SU-DHL-6 (cell line): ENCODE measurements at regions not wholly inside any gene's neighbourhood (a gene's known extent, or its start where the extent isn't known, plus 50 kb on each side); places are given as distances from the start of the nearest gene placed in this dataset.

Source experiments
- H2AFZ ChIP-seq: fragments of 200-600 bp; sonication (generic); 2 replicates; pipeline ENCODE4 v1.6.1; 2014; ENCODE audit warnings: low read depth, mild to moderate bottlenecking, moderate library complexity, mixed read lengths, antibody characterized with exemption, low read length; ENCODE audit not compliant: severe bottlenecking
- H3F3A ChIP-seq: fragments of 200-600 bp; shearing (Covaris generic); 2 replicates; pipeline ENCODE4 v1.6.0; 2016; ENCODE audit warnings: antibody characterized with exemption, mild to moderate bottlenecking; ENCODE audit not compliant: insufficient read depth
- H3K27ac ChIP-seq: fragments of 200-600 bp; sonication (generic); 2 replicates; pipeline ENCODE4 v1.5.1; 2016; ENCODE audit warnings: low read depth, mild to moderate bottlenecking, low read length, moderate library complexity, mixed read lengths
- H3K27me3 ChIP-seq: fragments of 200-600 bp; sonication (generic), shearing (Covaris generic); 2 replicates; pipeline ENCODE4 v1.6.0; 2014; ENCODE audit warnings: mild to moderate bottlenecking, low read length
- H3K36me3 ChIP-seq: fragments of 200-600 bp; sonication (generic); 2 replicates; pipeline ENCODE4 v1.6.1; 2014; ENCODE audit warnings: mild to moderate bottlenecking, low read length, mixed read lengths
- H3K4me2 ChIP-seq: fragments of 300-600, 200-600 bp; shearing (Covaris generic), sonication (generic); 2 replicates; pipeline ENCODE4 v1.6.0; 2014; ENCODE audit warnings: low read length, low read depth, mild to moderate bottlenecking; ENCODE audit not compliant: poor library complexity, severe bottlenecking
- H3K4me3 ChIP-seq: fragments of 200-600 bp; sonication (generic); 2 replicates; pipeline ENCODE4 v1.5.1; 2014; ENCODE audit warnings: antibody characterized with exemption, low read length, mild to moderate bottlenecking, mixed read lengths; ENCODE audit not compliant: insufficient read depth, poor library complexity, severe bottlenecking
- H3K79me2 ChIP-seq: fragments of 200-600 bp; sonication (generic); 2 replicates; pipeline ENCODE4 v1.6.1; 2014; ENCODE audit warnings: mild to moderate bottlenecking, low read length, moderate library complexity; ENCODE audit not compliant: insufficient read depth
- H3K9ac ChIP-seq: fragments of 200-600 bp; sonication (generic); 2 replicates; pipeline ENCODE4 v1.7.0; 2014; ENCODE audit warnings: mild to moderate bottlenecking, low read length
- H3K9me2 ChIP-seq: fragments of 200-600 bp; sonication (generic); replicated peaks from 2 replicates; pipeline ENCODE4 v1.6.1; 2014; ENCODE audit warnings: low read length; ENCODE audit not compliant: insufficient read depth
- H3K9me3 ChIP-seq: fragments of 200-600 bp; sonication (generic); 2 replicates; pipeline ENCODE4 v1.6.1; 2014; ENCODE audit warnings: low read length, mixed read lengths; ENCODE audit not compliant: insufficient read depth
- H4K20me1 ChIP-seq: fragments of 200-600 bp; sonication (generic); 2 replicates; pipeline ENCODE4 v1.6.1; 2014; ENCODE audit warnings: low read depth, mild to moderate bottlenecking, antibody characterized with exemption, low read length, moderate library complexity, mixed read lengths
- EZH2phosphoT487 ChIP-seq: fragments of 200-600 bp; sonication (generic), shearing (Covaris generic); conservative IDR thresholded peaks from 2 replicates; pipeline ENCODE4 v1.6.1; 2018; ENCODE audit warnings: mild to moderate bottlenecking, antibody characterized with exemption, low read length, moderate library complexity, mixed read lengths
- TF ChIP-seq, protein P1 (sequence below): fragments of 200-600 bp; sonication (generic); IDR thresholded peaks from one replicate; pipeline ENCODE4 v1.5.1; 2017; ENCODE audit warnings: antibody characterized with exemption, mild to moderate bottlenecking, low read length, moderate library complexity; ENCODE audit not compliant: insufficient read depth, poor library complexity, severe bottlenecking

- no peak overlapping the region for H3K4me3 ChIP-seq
- no peaks in the 10 kb centered on the region for H3K79me2 ChIP-seq
- no peak overlapping the region for H3K4me2 ChIP-seq
- H3F3A ChIP-seq: no peaks in the 10 kb centered on the region
- H3K27me3 ChIP-seq: no peaks in the 10 kb centered on the region
- no peak overlapping the region for H3K9ac ChIP-seq
- H4K20me1 ChIP-seq: no peaks in the 10 kb centered on the region
- no peaks in the 10 kb centered on the region for H3K36me3 ChIP-seq
- H3K9me3 ChIP-seq: no peaks in the 10 kb centered on the region
- TF ChIP-seq, protein P1, sequence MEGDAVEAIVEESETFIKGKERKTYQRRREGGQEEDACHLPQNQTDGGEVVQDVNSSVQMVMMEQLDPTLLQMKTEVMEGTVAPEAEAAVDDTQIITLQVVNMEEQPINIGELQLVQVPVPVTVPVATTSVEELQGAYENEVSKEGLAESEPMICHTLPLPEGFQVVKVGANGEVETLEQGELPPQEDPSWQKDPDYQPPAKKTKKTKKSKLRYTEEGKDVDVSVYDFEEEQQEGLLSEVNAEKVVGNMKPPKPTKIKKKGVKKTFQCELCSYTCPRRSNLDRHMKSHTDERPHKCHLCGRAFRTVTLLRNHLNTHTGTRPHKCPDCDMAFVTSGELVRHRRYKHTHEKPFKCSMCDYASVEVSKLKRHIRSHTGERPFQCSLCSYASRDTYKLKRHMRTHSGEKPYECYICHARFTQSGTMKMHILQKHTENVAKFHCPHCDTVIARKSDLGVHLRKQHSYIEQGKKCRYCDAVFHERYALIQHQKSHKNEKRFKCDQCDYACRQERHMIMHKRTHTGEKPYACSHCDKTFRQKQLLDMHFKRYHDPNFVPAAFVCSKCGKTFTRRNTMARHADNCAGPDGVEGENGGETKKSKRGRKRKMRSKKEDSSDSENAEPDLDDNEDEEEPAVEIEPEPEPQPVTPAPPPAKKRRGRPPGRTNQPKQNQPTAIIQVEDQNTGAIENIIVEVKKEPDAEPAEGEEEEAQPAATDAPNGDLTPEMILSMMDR: no peak
- TF ChIP-seq EZH2phosphoT487: no peak
- no peak overlapping the region for H2AFZ ChIP-seq
- no peaks in the 10 kb centered on the region for H3K9me2 ChIP-seq
- H3K27ac ChIP-seq: no peak overlapping the region
These were observed 419.4 kb downstream of the CDH11 start for GRCh38 chr16:64702415-64702814.

GRCh38 chr16:64700628-64701027 lies 421.2 kb downstream of the CDH11 start:
- no peaks in the 10 kb centered on the region for H3K36me3 ChIP-seq
- H2AFZ ChIP-seq: no peak overlapping the region
- H3K4me3 ChIP-seq: no peak overlapping the region
- H3K79me2 ChIP-seq: no peaks in the 10 kb centered on the region
- TF ChIP-seq, protein P1: no peak
- TF ChIP-seq EZH2phosphoT487: no peak
- H3F3A ChIP-seq: no peaks in the 10 kb centered on the region
- no peak overlapping the region for H3K9ac ChIP-seq
- no peak overlapping the region for H3K27ac ChIP-seq
- H3K9me3 ChIP-seq: no peaks in the 10 kb centered on the region
- H4K20me1 ChIP-seq: no peaks in the 10 kb centered on the region
- H3K4me2 ChIP-seq: no peak overlapping the region
- no peaks in the 10 kb centered on the region for H3K27me3 ChIP-seq
- H3K9me2 ChIP-seq: no peaks in the 10 kb centered on the region

DNA sequence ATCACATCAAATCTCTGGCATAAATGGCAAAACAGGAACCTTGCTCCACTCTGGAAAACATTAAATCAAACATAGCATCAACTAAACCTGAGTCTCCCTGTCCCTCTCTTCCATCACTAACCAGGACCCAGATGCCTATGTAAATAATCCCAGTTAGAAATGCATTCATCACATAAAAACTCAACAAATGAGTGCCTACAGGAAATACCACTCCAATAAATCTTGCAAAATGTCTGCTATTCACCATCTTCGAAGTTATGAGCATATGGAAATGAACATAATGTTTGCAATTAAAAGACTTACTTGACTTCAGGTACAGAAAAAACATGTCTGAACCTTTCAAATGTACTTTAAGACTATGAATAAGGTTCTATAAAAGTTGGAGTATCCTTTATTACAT lies 425.0 kb downstream of the CDH11 start:
- no peak overlapping the region for H2AFZ ChIP-seq
- no peak overlapping the region for H3K4me3 ChIP-seq
- H3K36me3 ChIP-seq: no peaks in the 10 kb centered on the region
- no peak overlapping the region for H3K27ac ChIP-seq
- H3K9me3 ChIP-seq: no peaks in the 10 kb centered on the region
- no peak for TF ChIP-seq EZH2phosphoT487
- TF ChIP-seq, protein P1: no peak
- H4K20me1 ChIP-seq: no peaks in the 10 kb centered on the region
- no peak overlapping the region for H3K4me2 ChIP-seq
- H3K79me2 ChIP-seq: no peaks in the 10 kb centered on the region
- no peaks in the 10 kb centered on the region for H3K9me2 ChIP-seq
- no peaks in the 10 kb centered on the region for H3F3A ChIP-seq
- H3K27me3 ChIP-seq: no peaks in the 10 kb centered on the region
- H3K9ac ChIP-seq: no peak overlapping the region

DNA sequence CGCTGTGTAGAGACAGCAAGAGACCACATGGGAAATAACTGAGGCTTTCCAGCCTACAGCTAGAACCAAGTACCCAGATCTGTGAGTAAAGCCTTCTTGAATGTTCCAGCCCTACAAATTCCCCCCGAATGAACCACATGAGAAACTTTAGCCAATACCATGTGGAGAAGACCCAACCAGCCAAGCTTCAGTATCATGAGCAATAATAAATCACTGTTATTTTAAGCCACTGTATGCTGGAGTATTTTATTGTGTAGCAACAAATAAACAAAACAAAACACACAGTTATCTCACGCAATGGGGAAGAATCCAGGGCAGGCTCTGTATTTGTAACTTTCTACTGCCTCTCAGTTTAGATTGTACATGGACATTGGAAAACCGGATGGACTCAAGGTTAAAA lies 426.2 kb downstream of the CDH11 start:
- no peaks in the 10 kb centered on the region for H4K20me1 ChIP-seq
- TF ChIP-seq, protein P1: no peak
- TF ChIP-seq EZH2phosphoT487: no peak
- H3K36me3 ChIP-seq: no peaks in the 10 kb centered on the region
- H3K27ac ChIP-seq: no peak overlapping the region
- H2AFZ ChIP-seq: no peak overlapping the region
- no peaks in the 10 kb centered on the region for H3K79me2 ChIP-seq
- H3K4me2 ChIP-seq: no peak overlapping the region
- H3K27me3 ChIP-seq: no peaks in the 10 kb centered on the region
- no peak overlapping the region for H3K4me3 ChIP-seq
- no peak overlapping the region for H3K9ac ChIP-seq
- no peaks in the 10 kb centered on the region for H3K9me3 ChIP-seq
- no peaks in the 10 kb centered on the region for H3K9me2 ChIP-seq
- H3F3A ChIP-seq: no peaks in the 10 kb centered on the region
